ENCODE measurements at regions not wholly inside any gene's neighbourhood (a gene's known extent, or its start where the extent isn't known, plus 50 kb on each side); places are given as distances from the start of the nearest gene placed in this dataset.

GRCh38 chr4:19819737-19820136, 432.0 kb upstream of the SLIT2 start:
- H3K4me3 ChIP-seq (ENCODE audit: low read length), result no peak overlapping the region
- no peak for DNase-seq (ENCODE audit: low read depth)
- TF ChIP-seq CTCF (IDR thresholded peaks at IDR 0.05; ENCODE audit: insufficient read depth, low read depth, low read length, missing control alignments), result no peak

- DNase-seq (ENCODE audit: low read depth), result no peak
- no peak overlapping the region for H3K4me3 ChIP-seq (ENCODE audit: low read length)
- no peak for TF ChIP-seq CTCF (IDR thresholded peaks at IDR 0.05; ENCODE audit: insufficient read depth, low read depth, low read length, missing control alignments)
These were observed 441.7 kb upstream of the SLIT2 start for GRCh38 chr4:19809989-19810388.

GRCh38 chr4:19807505-19807904, 444.2 kb upstream of the SLIT2 start:
- no peak overlapping the region for H3K4me3 ChIP-seq (ENCODE audit: low read length)
- peak; percentile 73 for DNase-seq (ENCODE audit: low read depth)
- no peak for TF ChIP-seq CTCF (IDR thresholded peaks at IDR 0.05; ENCODE audit: insufficient read depth, low read depth, low read length, missing control alignments)

GRCh38 chr4:19806865-19807264, 444.8 kb upstream of the SLIT2 start:
- no peak for TF ChIP-seq CTCF (IDR thresholded peaks at IDR 0.05; ENCODE audit: insufficient read depth, low read depth, low read length, missing control alignments)
- no peak overlapping the region for H3K4me3 ChIP-seq (ENCODE audit: low read length)
- DNase-seq (ENCODE audit: low read depth), result no peak

GRCh38 chr4:19803406-19803805, 448.3 kb upstream of the SLIT2 start:
- no peak for DNase-seq (ENCODE audit: low read depth)
- no peak for TF ChIP-seq CTCF (IDR thresholded peaks at IDR 0.05; ENCODE audit: insufficient read depth, low read depth, low read length, missing control alignments)
- no peak overlapping the region for H3K4me3 ChIP-seq (ENCODE audit: low read length)

- H3K4me3 ChIP-seq (ENCODE audit: low read length), result no peak overlapping the region
- no peak for TF ChIP-seq CTCF (IDR thresholded peaks at IDR 0.05; ENCODE audit: insufficient read depth, low read depth, low read length, missing control alignments)
- DNase-seq (ENCODE audit: low read depth), result no peak
These were observed 457.9 kb upstream of the SLIT2 start for GRCh38 chr4:19793831-19794230.

GRCh38 chr4:19791422-19792123, 460.1 kb upstream of the SLIT2 start:
- TF ChIP-seq CTCF (IDR thresholded peaks at IDR 0.05; ENCODE audit: insufficient read depth, low read depth, low read length, missing control alignments), result peak; percentile 41
- H3K4me3 ChIP-seq (ENCODE audit: low read length), result no peak overlapping the region
- DNase-seq (ENCODE audit: low read depth), result peak; percentile 46
